Brain microvascular endothelial cell (primary cell): ENCODE measurements at regions not wholly inside any gene's neighbourhood (a gene's known extent, or its start where the extent isn't known, plus 50 kb on each side); places are given as distances from the start of the nearest gene placed in this dataset.

Experiments used
- DNase-seq: peaks from one replicate; pipeline ENCODE4 v3.0.0-alpha.2; 2020
- H3K27ac ChIP-seq: fragments of 250-450 bp; sonication (Bioruptor Pico); 2 replicates; pipeline ENCODE4 v1.5.1; 2020; ENCODE audit warnings: mild to moderate bottlenecking, moderate library complexity
- H3K27me3 ChIP-seq: fragments of 250-450 bp; sonication (Bioruptor Pico); replicated peaks from 2 replicates; pipeline ENCODE4 v1.5.1; 2020; ENCODE audit warnings: mild to moderate bottlenecking
- H3K36me3 ChIP-seq: fragments of 250-450 bp; sonication (Bioruptor Pico); replicated peaks from 2 replicates; pipeline ENCODE4 v1.5.1; 2020; ENCODE audit warnings: mild to moderate bottlenecking
- H3K4me3 ChIP-seq: 2 replicates; pipeline ENCODE4 v1.5.1; 2011; ENCODE audit warnings: low read depth, mild to moderate bottlenecking, control low read depth, low read length, moderate library complexity
- in situ Hi-C: cut with HindIII; loops from 2 replicates; pipeline ENCODE4 v1.10.0; 2017; ENCODE audit warnings: low sequenced_read_pairs, low pct_ligation_motif_present
- TF ChIP-seq, protein P1 (sequence below): IDR thresholded peaks from 2 replicates; pipeline ENCODE4 v1.5.1; 2011; ENCODE audit warnings: low read depth, mild to moderate bottlenecking, moderate library complexity, low read length, control low read depth, inconsistent platforms; ENCODE audit errors: missing control alignments

DNA sequence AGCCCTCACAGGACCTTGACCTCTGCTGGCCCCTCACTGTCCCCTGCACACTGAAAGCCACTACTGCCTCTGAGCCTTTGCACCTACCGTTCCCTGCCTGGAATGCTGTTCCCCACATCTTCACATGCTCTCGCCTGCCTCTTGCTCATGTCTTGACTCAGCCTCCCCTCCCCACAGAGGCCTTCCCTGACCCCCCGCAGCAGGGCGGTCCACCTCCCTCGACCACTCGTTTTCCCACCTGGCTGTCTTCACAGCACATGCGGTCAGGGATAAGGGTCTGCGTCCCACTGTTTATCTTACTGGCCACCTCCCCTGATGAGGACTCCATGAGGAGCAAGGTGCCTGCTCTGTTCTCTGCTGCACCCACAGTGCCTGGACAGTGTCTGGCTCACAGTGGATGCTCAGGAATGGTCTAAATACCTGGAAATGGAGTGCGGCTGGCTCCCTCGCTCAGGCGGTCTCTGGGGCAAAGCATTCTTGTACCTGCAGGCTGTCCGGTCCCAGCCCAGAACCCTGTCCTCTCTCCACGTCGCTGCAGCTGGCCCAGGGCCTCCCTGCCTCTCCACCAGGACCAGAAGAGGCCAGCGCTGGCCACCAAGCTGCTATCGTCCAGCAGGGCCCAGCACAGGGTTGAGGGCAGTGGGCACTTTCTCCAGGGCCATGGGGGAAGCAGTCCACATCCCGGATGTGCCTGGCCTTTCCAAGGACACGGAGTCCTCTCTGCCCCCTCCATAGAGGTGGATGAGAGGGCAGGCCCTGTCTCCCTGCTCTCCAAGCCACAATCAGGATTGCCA lies 107.4 kb downstream of the NCOR2 start:
- Histone ChIP-seq H3K27me3 (no peaks in the 10 kb centered on the region), H3K27ac (no peak overlapping the region), H3K36me3 (peaks cover 37% of the 10 kb centered on the region), H3K4me3 (no peak overlapping the region)
- TF ChIP-seq, protein P1, sequence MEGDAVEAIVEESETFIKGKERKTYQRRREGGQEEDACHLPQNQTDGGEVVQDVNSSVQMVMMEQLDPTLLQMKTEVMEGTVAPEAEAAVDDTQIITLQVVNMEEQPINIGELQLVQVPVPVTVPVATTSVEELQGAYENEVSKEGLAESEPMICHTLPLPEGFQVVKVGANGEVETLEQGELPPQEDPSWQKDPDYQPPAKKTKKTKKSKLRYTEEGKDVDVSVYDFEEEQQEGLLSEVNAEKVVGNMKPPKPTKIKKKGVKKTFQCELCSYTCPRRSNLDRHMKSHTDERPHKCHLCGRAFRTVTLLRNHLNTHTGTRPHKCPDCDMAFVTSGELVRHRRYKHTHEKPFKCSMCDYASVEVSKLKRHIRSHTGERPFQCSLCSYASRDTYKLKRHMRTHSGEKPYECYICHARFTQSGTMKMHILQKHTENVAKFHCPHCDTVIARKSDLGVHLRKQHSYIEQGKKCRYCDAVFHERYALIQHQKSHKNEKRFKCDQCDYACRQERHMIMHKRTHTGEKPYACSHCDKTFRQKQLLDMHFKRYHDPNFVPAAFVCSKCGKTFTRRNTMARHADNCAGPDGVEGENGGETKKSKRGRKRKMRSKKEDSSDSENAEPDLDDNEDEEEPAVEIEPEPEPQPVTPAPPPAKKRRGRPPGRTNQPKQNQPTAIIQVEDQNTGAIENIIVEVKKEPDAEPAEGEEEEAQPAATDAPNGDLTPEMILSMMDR, result no peak
- in situ Hi-C loops, result no loop called here
- no peak for DNase-seq

DNA sequence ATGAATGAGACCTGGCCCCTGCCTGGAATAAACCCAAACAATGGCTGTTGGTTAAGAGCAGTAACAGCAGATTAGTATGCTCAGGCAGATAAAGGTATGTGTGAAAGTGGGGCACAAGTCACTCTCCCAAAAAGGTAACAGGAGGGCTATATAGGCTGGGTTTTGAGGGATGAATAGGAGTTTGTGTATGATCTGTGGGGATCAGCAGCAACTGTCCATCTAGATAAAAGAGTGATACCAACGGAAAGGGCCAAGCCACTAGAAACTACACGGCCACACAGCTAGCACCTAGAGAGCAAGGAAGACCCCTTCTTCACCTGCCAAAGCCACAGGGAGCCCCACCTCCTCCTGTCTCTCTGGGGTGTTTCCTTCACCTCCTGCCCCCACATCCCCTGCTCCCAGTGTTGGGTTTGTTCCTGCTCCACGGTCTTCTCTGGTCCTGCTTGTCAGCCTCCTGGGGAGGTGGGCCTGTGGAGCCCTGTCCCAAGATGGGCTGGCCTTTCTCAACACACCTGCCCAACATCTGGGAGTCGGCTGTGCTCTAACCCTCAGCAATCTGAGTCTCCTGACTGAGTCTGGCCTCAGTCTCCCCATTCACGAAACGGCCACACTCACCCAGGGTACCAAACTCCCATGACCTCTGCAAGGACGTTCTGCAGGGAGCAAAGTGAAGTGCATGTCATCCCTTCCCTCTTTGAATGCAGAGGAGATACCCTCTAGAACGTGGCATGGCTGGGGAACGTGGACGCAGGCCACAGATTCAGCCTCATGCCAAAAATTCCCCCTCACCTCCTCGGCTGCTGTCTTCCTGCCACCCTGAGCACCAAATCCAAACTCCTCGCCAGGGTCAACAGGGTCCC lies 108.2 kb downstream of the NCOR2 start:
- no peaks in the 10 kb centered on the region for H3K27me3 ChIP-seq
- H3K27ac ChIP-seq, result no peak overlapping the region
- in situ Hi-C loops, result no loop called here
- H3K4me3 ChIP-seq, result no peak overlapping the region
- peaks cover 31% of the 10 kb centered on the region for H3K36me3 ChIP-seq
- DNase-seq, result no peak
- TF ChIP-seq, protein P1, result no peak

DNA sequence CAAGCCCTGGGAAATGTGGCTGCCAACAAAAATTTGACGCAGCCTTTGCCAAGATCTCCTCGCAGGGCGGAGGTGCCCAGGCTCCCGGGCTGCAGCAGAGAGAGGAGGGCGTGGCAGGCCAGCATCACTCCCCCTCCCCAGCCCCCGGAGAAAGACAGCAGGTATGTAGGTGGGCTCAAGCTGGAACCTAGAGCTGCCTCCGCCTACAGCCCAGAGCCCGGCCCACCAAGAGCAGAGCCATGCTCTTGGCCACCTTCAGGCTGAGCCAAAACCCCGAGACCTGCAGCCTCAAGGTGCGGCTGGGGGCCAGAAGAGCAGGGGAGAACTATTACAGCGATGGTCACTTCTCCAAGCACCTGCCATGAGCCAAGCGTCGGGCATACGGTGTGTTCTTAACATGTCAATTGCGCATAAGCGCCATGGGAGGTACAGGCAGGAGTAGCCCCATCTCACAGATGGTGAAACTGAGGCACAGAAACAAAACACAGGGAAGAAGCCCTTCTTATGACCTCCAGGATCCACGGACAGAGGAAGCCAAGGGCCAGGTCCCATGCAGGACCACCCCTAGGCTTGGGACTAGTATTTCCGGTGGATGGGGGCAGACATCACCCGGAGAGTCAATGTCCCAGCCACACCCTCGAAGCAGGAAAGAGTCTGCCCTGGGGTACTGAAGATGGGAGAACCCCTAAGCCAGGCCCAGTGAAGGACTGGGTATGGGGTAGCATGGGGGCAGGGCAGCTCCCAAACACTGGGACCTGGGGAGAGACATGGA lies 109.0 kb downstream of the NCOR2 start:
- Histone ChIP-seq H3K27me3 (no peaks in the 10 kb centered on the region), H3K36me3 (peaks cover 31% of the 10 kb centered on the region), H3K27ac (no peak overlapping the region), H3K4me3 (no peak overlapping the region)
- no peak for DNase-seq
- in situ Hi-C loops, result no loop called here
- TF ChIP-seq, protein P1, result no peak

DNA sequence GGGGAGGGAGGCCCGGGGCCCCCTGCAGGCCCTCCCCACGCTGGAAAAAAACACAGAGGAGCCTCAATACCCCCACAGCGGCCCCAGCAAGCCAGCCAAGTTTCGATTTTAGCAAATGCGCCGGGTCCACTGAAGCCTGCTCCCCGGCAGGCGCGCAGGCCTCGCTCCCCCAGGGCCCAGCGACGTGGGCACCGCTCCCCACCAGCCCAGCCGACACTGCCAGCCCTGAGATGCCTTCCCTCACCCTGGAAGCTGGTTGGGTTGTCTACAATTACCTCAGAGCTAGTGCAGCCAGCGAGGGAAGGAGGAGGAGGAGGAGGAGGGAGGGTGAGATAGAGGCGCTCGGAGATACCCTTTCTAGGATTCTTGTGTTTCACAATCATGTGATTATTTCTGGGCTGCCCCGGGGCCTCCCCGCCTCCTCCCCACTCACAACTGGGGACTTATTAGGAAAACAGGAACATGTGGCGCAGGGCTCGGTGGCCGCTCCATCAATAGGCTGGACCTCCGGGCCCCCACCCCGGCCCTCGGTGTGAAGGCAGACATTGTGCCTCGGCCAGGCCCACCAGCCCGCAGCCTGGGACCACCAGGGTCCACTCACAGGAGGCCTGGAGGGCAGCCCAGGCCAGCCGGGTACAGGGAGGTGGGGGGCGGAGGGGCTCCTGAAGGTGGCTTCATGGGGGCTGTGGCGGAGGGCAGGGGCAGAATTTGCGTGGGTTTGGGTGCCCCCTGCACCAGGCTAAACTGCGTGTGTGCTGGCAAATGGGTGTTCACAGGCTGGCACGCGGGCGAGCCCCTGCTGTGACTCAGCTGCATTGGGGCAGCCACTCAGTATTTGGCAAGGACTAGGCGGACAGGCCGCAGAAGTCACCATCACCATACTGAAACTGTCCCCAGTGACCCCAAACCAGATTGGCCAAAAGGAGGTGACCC lies 109.9 kb downstream of the NCOR2 start:
- peaks cover 26% of the 10 kb centered on the region for H3K36me3 ChIP-seq
- in situ Hi-C loops, result no loop called here

More for the DNA sequence above, 109.9 kb downstream of the NCOR2 start:
- Histone ChIP-seq H3K27me3 (no peaks in the 10 kb centered on the region), H3K4me3 (no peak overlapping the region), H3K27ac (no peak overlapping the region)
- DNase-seq, result no peak
- TF ChIP-seq, protein P1, result no peak
